ENCODE measurements at regions not wholly inside any gene's neighbourhood (a gene's known extent, or its start where the extent isn't known, plus 50 kb on each side); places are given as distances from the start of the nearest gene placed in this dataset.
"Not testable (repeated sequence)": the region's sequence is repeated elsewhere in the genome, so short reads cannot be mapped to it uniquely, and the experiment has no call there.

GRCh38 chr13:87736849-87737385, 65.7 kb downstream of the SLITRK5 start:
- no peak for DNase-seq (ENCODE audit: low read depth)

- DNase-seq (ENCODE audit: low read depth) = no peak
Measured at GRCh38 chr13:87754097-87754496, 82.9 kb downstream of the SLITRK5 start.

GRCh38 chr13:87769445-87769844, 98.3 kb downstream of the SLITRK5 start:
- no peak for DNase-seq (ENCODE audit: low read depth)

GRCh38 chr13:87777387-87777786, 106.2 kb downstream of the SLITRK5 start:
- DNase-seq (ENCODE audit: low read depth) = no peak

GRCh38 chr13:87778128-87778527, 107.0 kb downstream of the SLITRK5 start:
- no peak for DNase-seq (ENCODE audit: low read depth)

GRCh38 chr13:87779426-87779825, 108.3 kb downstream of the SLITRK5 start:
- no peak for DNase-seq (ENCODE audit: low read depth)

GRCh38 chr13:87783366-87783765, 112.2 kb downstream of the SLITRK5 start:
- no peak for DNase-seq (ENCODE audit: low read depth)

- no peak for DNase-seq (ENCODE audit: low read depth)
Measured at GRCh38 chr13:87788363-87788762, 117.2 kb downstream of the SLITRK5 start.

GRCh38 chr13:87792878-87793277, 121.7 kb downstream of the SLITRK5 start:
- DNase-seq (ENCODE audit: low read depth) = no peak

- no peak for DNase-seq (ENCODE audit: low read depth)
Measured at GRCh38 chr13:87798536-87798935, 127.4 kb downstream of the SLITRK5 start.

- DNase-seq (ENCODE audit: low read depth) = no peak
Measured at GRCh38 chr13:87810391-87810801, 139.2 kb downstream of the SLITRK5 start.

GRCh38 chr13:87810920-87811344, 139.8 kb downstream of the SLITRK5 start:
- no peak for DNase-seq (ENCODE audit: low read depth)

- no peak for DNase-seq (ENCODE audit: low read depth)
Measured at GRCh38 chr13:87814403-87814802, 143.2 kb downstream of the SLITRK5 start.

GRCh38 chr13:87820241-87820640, 149.1 kb downstream of the SLITRK5 start:
- no peak for DNase-seq (ENCODE audit: low read depth)

- no peak for DNase-seq (ENCODE audit: low read depth)
Measured at GRCh38 chr13:87821512-87821911, 150.3 kb downstream of the SLITRK5 start.

- DNase-seq (ENCODE audit: low read depth) = not testable (repeated sequence)
Measured at GRCh38 chr13:87826301-87826700, 155.1 kb downstream of the SLITRK5 start.

- no peak for DNase-seq (ENCODE audit: low read depth)
Measured at GRCh38 chr13:87827479-87827878, 156.3 kb downstream of the SLITRK5 start.

GRCh38 chr13:87837522-87837921, 166.4 kb downstream of the SLITRK5 start:
- DNase-seq (ENCODE audit: low read depth) = no peak

- no peak for DNase-seq (ENCODE audit: low read depth)
Measured at GRCh38 chr13:87837946-87838345, 166.8 kb downstream of the SLITRK5 start.

GRCh38 chr13:87851410-87851809, 180.2 kb downstream of the SLITRK5 start:
- DNase-seq (ENCODE audit: low read depth) = no peak

- DNase-seq (ENCODE audit: low read depth) = no peak
Measured at GRCh38 chr13:87855553-87855952, 184.4 kb downstream of the SLITRK5 start.

- DNase-seq (ENCODE audit: low read depth) = no peak
Measured at GRCh38 chr13:87859261-87859660, 188.1 kb downstream of the SLITRK5 start.

GRCh38 chr13:87867426-87867825, 196.3 kb downstream of the SLITRK5 start:
- DNase-seq (ENCODE audit: low read depth) = no peak

GRCh38 chr13:87868731-87869130, 197.6 kb downstream of the SLITRK5 start:
- DNase-seq (ENCODE audit: low read depth) = no peak

Measured in RPMI7951 (cell line).